Heart left ventricle (tissue), 13 donors: ENCODE measurements at regions not wholly inside any gene's neighbourhood (a gene's known extent, or its start where the extent isn't known, plus 50 kb on each side); places are given as distances from the start of the nearest gene placed in this dataset.

ENCODE experiments used
- CTCF ChIP-seq, 12 donors: fragments of 200-600 bp; sonication (generic) in 4 of 12; IDR thresholded peaks; one replicate each; pipeline versions ENCODE4 v1.5.0 to v1.8.0; 2018 to 2022; ENCODE audit warnings: antibody characterized with exemption in 12 of 12, mild to moderate bottlenecking in 5 of 12
- POLR2A ChIP-seq, 2 donors: fragments of 450-650 bp; IDR thresholded peaks; one replicate each; pipeline ENCODE4 v1.6.1; 2017; ENCODE audit warnings: antibody characterized with exemption in 2 of 2, mild to moderate bottlenecking in 2 of 2, moderate library complexity in 2 of 2
- donor health status: ischemic (EF 13 %, LVEDD 7.1; RV severe dilation, severe dysfunction).
- donor health status: DM: no; HTN: yes; CAD: no.
- donor health status: DM: no; HTN: no; CAD: no.
- donor health status: ischemic (EF 25% LVEDD 6.9; RV normal size, moderate dysfunction).
- donor health status: ischemic (EF 25% LVEDD 5.7; RV mildly dilated, moderate dysfunction).
- donor health status: ischemic (EF 35%, LVEDD 5.7; RV mildly dilated, moderate dysfunction).
- donor health status: nonischemic (EF 11% LVEDD 7.7; RV severe dilation, severe dysfunction).
- donor health status: DM: yes; HTN: yes; CAD: no.
- donor health status: PGD.
- donor health status: ischemic (EF 29% LVEDD 5.4; RV normal size, mild dysfunction).
- donor health status: nonischemic (EF 23%, LVEDD 6.1; RV moderate dilation, normal function).

- TF ChIP-seq CTCF (IDR thresholded peaks at IDR 0.05) (no peak), POLR2A (IDR thresholded peaks at IDR 0.05) (no peak)
Observed at GRCh38 chrY:12403916-12404315, 297.1 kb upstream of the USP9Y start.
